ENCODE measurements at regions not wholly inside any gene's neighbourhood (a gene's known extent, or its start where the extent isn't known, plus 50 kb on each side); places are given as distances from the start of the nearest gene placed in this dataset.

DNA sequence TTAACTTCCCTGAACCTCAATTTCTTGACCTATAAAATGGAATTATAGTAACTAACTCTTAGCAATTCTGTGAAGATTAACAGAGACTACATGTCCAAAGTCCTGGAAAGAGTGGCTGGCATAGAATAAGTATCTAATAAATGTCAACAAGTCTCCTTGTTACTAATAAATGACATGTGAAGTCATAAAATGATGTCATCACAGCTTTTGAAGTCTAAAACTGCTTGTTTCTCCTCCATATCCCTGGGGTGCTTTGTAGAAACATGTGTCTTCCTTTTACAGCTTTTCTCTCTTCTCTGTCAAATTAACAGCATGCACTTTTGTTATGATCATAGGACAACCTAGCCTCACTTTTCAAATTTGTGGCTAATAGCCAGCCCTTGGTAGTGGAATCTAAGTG lies 510.2 kb downstream of the NTRK3 start:
- TF ChIP-seq SP1 (IDR thresholded peaks at IDR 0.05) (no peak), ARNT (IDR thresholded peaks at IDR 0.05) (no peak), BHLHE40 (IDR thresholded peaks at IDR 0.05; ENCODE audit: borderline replicate concordance) (no peak), FOXK2 (IDR thresholded peaks at IDR 0.05) (no peak), TARDBP (IDR thresholded peaks at IDR 0.05) (no peak), NFRKB (IDR thresholded peaks at IDR 0.05) (no peak), SUZ12 (IDR thresholded peaks at IDR 0.05) (no peak), ELF4 (IDR thresholded peaks at IDR 0.05) (no peak), FOXM1 (IDR thresholded peaks at IDR 0.05; ENCODE audit: borderline replicate concordance) (no peak)
